ENCODE measurements at regions not wholly inside any gene's neighbourhood (a gene's known extent, or its start where the extent isn't known, plus 50 kb on each side); places are given as distances from the start of the nearest gene placed in this dataset.
"Not testable (repeated sequence)": the region's sequence is repeated elsewhere in the genome, so short reads cannot be mapped to it uniquely, and the experiment has no call there.

- FAIRE-seq: no peak
These were observed 56.3 kb downstream of the SOX14 start for GRCh38 chr3:137820366-137820765.

GRCh38 chr3:137835096-137835495, 71.0 kb downstream of the SOX14 start:
- FAIRE-seq (no peak), DNase-seq (ENCODE audit: low spot score) (no peak)

More at GRCh38 chr3:137820366-137820765, 56.3 kb downstream of the SOX14 start:
- DNase-seq (ENCODE audit: low spot score): no peak

DNA sequence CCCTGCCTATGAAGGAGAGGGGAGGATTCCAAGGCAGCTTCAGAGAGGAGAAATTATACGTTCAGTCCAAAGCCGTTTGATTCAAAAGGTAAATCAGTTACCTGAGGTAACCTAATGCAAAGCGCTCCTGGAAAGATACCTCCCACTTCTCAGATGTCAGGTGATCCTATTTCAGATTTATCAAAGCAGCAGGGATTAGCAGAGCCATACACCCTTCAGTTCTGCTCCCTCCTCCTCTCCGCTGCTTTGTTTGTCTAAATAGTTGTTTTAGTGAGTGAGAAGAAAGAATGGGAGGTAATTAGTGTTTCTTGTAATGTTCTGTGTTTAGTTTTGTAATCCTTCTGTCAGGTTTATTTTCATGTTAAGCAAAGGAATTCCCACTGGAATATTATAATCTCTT, 81.1 kb downstream of the SOX14 start:
- FAIRE-seq (no peak), DNase-seq (ENCODE audit: low spot score) (no peak)

DNA sequence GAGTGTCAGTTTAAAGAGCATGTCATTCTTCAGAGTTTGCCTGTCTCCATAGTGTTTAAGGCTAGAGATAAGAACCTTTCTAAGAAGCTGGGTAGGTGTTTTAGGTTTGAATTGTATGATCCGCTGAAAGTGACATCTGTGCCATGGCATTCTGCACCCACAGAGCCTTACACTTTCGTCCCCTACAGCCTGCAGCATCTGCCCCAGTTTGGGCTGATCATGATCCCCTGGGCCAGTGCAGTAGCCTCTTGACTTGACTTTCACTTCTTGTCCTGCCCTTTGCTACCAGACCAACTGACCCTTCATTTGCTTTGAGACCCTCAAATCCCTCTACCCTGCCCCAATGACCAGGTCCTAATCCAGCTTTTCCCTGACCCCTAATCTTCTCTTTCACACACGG, 81.6 kb downstream of the SOX14 start:
- no peak for DNase-seq (ENCODE audit: low spot score)
- no peak for FAIRE-seq

DNA sequence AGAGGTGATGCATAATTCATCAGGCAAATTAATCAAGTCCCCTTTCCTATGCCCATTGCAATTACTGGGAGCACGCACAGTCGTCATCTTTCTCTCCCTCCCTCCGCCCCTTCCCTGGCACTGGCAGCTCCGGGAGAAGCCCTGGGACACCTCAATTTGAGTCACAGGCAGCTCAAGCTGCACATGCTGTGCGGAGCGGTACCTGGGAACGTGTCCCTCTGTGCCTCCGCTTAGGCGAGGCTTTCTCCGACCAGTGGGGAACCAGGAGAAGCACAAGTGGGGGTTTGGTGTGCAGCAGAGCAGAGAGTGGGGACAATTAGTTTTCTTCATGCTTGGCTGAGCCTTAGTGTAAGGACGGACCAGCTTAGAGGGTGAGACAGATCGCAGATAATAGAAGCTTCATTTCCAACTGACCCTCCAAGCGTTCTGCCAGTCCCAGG, 88.3 kb downstream of the SOX14 start:
- FAIRE-seq: no peak

GRCh38 chr3:137854533-137855261, 90.6 kb downstream of the SOX14 start:
- FAIRE-seq (no peak), DNase-seq (ENCODE audit: low spot score) (no peak)

More for the DNA sequence above, 88.3 kb downstream of the SOX14 start:
- DNase-seq (ENCODE audit: low spot score): no peak

DNA sequence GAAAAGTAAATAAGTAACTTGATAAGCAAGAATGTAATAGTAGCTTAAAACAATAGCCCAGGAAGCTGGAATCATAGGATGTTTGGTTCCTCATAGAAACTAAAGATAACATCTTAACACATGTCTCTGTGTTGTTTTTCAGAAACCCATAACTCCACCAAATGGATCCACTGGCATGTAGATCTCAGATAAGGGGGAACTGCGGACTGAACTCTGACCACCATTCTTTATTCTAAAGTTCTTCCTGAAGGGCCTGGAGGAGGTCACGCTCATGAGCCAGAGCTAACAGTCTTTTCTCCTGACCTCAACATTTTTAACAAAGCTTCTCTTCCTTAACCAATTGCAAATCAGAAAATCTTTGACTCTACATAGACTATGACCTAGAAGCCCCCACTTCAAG, 101.9 kb downstream of the SOX14 start:
- DNase-seq (ENCODE audit: low spot score) (no peak), FAIRE-seq (no peak)

- DNase-seq (ENCODE audit: low spot score): no peak
- FAIRE-seq: no peak
These were observed 102.8 kb downstream of the SOX14 start for GRCh38 chr3:137866933-137867332.

GRCh38 chr3:137867611-137868010, 103.5 kb downstream of the SOX14 start:
- FAIRE-seq: no peak
- DNase-seq (ENCODE audit: low spot score): no peak

- FAIRE-seq (no peak), DNase-seq (ENCODE audit: low spot score) (no peak)
These were observed 104.9 kb downstream of the SOX14 start for GRCh38 chr3:137869022-137869421.

GRCh38 chr3:137872589-137872988, 108.5 kb downstream of the SOX14 start:
- not testable (repeated sequence) for DNase-seq (ENCODE audit: low spot score); FAIRE-seq

DNA sequence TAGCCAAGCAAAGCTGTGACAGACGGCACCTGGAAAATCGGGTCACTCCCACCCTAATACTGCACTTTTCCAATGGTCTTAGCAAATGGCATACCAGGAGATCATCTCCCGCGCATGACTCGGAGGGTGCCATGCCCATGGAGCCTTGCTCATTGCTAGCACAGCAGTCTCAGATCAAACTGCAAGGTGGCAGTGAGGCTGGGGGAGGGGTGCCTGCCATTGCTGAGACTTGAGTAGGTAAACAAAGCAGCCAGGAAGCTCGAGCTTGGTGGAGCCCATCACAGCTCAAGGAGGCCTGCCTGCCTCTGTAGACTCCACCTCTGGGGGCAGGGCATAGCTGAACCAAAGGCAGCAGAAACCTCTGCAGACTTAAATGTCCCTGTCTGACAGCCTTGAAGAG, 113.1 kb upstream of the CLDN18 start:
- not testable (repeated sequence) for DNase-seq (ENCODE audit: low spot score); FAIRE-seq

DNA sequence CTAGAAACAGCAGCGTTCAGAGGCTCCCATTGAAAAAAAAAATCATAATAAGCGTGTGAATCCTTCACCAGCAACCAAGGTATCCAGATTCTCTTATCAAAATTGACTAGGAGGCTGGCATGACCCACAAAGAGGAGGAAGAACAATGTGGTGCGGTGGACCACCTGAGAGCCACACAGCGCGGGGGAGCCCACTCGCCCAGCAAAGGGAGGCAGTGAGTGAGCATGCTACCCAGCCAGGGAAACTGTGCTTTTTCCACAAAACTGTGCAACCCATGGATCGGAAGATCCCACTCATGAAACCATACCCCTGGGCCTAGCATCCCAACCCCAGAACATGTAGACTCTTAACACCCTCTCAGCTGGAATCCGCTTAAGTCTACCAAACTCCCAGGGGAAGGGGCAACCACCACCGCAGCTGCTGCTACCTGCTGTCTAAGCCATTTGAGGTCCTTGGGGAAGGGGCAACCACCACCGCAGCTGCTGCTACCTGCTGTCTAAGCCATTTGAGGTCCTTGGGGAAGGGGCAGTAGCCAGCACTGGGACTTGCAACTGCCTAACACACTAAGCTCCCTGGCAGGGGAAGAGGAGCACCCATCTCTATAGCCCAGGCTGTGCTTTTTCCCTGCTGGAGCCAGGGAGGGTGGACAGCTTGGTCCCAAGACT, 102.8 kb upstream of the CLDN18 start:
- no peak for FAIRE-seq
- no peak for DNase-seq (ENCODE audit: low spot score)

DNA sequence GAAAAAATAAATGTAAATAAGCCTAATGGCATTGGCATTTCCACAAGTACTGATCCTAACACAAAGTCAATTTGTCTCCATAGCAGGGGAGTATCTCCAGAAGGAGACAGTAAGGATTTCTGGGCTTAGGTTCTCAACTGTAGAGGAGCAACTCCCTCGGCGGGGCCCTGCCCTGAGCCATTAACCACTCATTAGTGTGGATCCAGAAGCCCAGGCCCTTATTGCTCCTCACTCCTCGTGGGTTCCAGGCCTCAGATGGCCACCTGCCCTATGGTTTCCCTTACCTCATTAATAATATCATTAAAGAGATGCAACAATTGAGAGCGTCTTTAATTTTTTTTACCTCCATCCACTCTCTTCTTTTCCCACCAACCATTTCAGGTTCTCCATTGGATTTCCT, 85.3 kb upstream of the CLDN18 start:
- FAIRE-seq (no peak), DNase-seq (ENCODE audit: low spot score) (no peak)

DNA sequence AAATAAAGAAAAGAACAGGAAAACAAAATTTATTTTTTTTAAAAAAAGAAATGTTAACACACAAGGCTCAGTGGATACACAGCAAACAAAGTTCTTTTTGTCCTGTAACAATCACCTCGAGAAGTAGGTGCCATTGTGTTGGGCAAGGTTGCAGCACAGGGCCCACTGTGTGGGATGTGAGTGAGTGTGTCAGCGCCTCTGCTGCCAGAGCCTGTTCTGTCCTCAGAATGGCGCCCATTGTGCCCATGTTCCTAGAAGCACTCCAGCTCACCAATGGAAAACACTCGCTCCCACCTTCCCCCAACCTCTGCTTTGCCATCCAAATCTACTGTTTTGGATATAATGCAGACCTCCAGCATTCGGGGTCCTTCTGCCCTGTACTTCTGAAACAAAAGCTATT, 84.9 kb upstream of the CLDN18 start:
- DNase-seq (ENCODE audit: low spot score): no peak
- FAIRE-seq: no peak

DNA sequence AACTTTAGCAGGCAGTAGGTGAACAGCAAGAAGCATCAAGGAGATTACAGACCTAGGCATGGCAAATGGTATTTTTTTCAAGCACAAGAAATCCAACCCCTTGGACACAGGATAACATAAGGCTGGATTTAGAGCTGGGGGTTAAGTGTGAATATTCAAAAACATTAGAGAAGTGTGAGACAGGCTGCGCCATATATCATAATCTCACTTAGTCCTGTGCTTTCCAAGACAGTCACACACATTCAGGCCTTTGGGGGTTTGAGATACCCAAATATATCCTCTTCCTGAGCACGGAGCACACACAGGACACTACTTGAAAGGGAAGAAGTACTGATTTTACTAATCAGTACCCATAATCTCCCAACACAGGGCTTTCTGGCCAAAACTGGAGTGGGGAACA, 83.0 kb upstream of the CLDN18 start:
- FAIRE-seq (no peak), DNase-seq (ENCODE audit: low spot score) (no peak)

GRCh38 chr3:137930976-137931375, 79.0 kb upstream of the CLDN18 start:
- DNase-seq (ENCODE audit: low spot score): no peak
- FAIRE-seq: no peak

- no peak for DNase-seq (ENCODE audit: low spot score)
- no peak for FAIRE-seq
These were observed 71.1 kb upstream of the CLDN18 start for GRCh38 chr3:137938876-137939275.

DNA sequence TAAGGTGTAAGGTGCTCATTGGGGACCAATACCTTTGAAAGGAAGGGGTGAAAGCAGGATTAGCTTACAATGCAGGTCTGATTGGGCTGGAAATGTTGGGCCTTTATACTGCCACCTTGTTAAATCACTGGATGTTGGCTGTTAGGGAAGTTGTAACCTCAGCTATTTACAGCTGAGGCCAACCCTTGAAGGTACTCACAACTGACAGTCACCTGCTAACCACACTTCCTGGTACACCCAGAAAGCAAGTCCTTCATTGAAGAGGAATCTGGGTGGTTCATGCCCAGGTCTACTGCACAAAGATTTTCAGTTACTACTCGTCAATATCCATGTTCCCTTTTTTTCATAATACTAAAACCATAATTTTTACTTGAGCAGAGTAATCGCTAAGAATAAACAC, 65.4 kb upstream of the CLDN18 start:
- FAIRE-seq (no peak), DNase-seq (ENCODE audit: low spot score) (no peak)

GRCh38 chr3:137946356-137946973, 63.5 kb upstream of the CLDN18 start:
- FAIRE-seq (no peak), DNase-seq (ENCODE audit: low spot score) (peak; percentile 57)

- DNase-seq (ENCODE audit: low spot score) (no peak), FAIRE-seq (no peak)
These were observed 62.8 kb upstream of the CLDN18 start for GRCh38 chr3:137947117-137947516.

DNA sequence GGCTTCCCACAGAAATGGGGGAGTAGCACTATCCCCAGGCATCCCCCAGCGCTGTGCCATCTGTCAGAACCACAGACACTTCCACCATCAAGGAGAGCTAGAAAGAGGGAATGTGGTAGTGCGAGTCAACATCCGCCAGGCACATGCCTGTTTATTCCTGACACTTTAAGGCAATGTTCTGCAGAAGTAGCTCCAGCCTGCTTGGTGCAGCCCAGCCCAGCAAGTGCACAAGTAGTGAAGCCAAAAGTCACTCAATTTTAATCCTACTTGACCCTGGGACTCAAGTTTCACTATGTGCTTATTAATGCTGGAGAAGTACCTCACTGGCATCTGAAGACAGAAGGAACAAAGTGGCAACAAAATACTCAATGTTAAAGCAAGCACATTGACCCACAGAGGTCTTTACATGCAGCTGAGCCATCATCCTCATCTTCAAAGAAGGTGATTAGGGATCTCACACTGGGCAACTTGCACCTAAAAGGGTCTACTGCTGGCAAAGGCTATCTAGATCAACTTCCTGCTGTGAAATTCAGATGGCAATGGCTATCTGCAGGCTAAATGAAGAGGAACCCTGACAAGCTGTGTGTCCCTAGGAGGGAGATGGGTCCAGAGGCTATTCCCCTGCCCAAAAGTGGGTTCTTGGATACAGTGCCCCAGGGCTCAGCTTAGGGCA, 61.4 kb upstream of the CLDN18 start:
- FAIRE-seq: no peak
- no peak for DNase-seq (ENCODE audit: low spot score)
